Activated CD4-positive, alpha-beta T cell treated with anti-CD3 and anti-CD28 coated beads for 36 hours (primary cell): ENCODE measurements at regions not wholly inside any gene's neighbourhood (a gene's known extent, or its start where the extent isn't known, plus 50 kb on each side); places are given as distances from the start of the nearest gene placed in this dataset.

ENCODE experiments used
- ATAC-seq: fragments of 200-7000 bp; cut with Tn5 transposase; one replicate; pipeline ENCODE4 v1.10.0; 2021; ENCODE audit warnings: mild to moderate bottlenecking, moderate library complexity
- CTCF ChIA-PET: fragments of 350-600 bp; sonication (Branson Sonifier 250); formaldehyde crosslinking; loops from one replicate; lab custom pipeline; 2021; ENCODE audit warnings: antibody characterized with exemption; lab: Charles Lee
- POLR2A ChIA-PET: fragments of 350-600 bp; sonication (Branson Sonifier 250); formaldehyde crosslinking; loops from one replicate; lab custom pipeline; 2021; ENCODE audit warnings: antibody characterized with exemption, inconsistent platforms; lab: Charles Lee
- DNase-seq: peaks from one replicate; pipeline ENCODE4 v3.0.0-alpha.2; 2020
- H3K27ac Mint-ChIP-seq: one replicate; pipeline ENCODE4 v1.8.0; 2021; ENCODE audit warnings: mixed read lengths
- H3K27me3 Mint-ChIP-seq: one replicate; pipeline ENCODE4 v1.8.0; 2021; ENCODE audit warnings: mixed read lengths
- H3K36me3 Mint-ChIP-seq: one replicate; pipeline ENCODE4 v1.8.0; 2021; ENCODE audit warnings: low read depth, mixed read lengths
- H3K4me1 Mint-ChIP-seq: one replicate; pipeline ENCODE4 v1.8.0; 2021; ENCODE audit warnings: mixed read lengths
- H3K4me3 Mint-ChIP-seq: one replicate; pipeline ENCODE4 v1.8.0; 2021; ENCODE audit warnings: mild to moderate bottlenecking, moderate library complexity, mixed read lengths
- H3K9me3 Mint-ChIP-seq: one replicate; pipeline ENCODE4 v1.8.0; 2021; ENCODE audit warnings: low read depth, mixed read lengths
- intact Hi-C, 2 experiments: fragments of 100-400 bp; cut with DNase I in 1 of 2; cut with micrococcal nuclease in 1 of 2; formaldehyde crosslinking; loops; one replicate each; pipeline versions ENCODE4 v1.14.2 to v1.15.1; 2022 to 2024; cut with DNase I, micrococcal nuclease

DNA sequence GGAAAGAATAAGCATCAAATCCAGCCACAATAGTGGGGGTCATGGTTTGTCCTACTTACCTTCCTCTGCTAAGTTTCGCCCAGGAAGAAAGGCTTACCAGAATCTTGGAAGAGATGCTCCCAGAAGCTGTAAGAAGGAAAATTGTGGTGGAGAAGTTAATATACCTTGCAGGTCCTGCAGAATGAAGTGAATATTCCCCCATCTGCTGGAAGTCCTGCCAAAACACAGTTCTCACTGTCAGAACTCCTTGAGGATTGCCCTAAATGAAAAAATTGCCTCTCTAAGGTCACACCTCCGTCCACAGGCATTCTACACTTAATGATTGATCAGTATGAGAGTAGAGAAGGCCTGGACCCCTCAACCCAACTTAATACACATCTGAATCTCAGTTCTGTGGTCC, 78.4 kb upstream of the RGS21 start:
- Mint-ChIP-seq H3K27ac (no peak overlapping the region), H3K27me3 (no peaks in the 10 kb centered on the region), H3K4me3 (no peak overlapping the region), H3K4me1 (no peaks in the 10 kb centered on the region), H3K9me3 (peaks cover 3% of the 10 kb centered on the region), H3K36me3 (no peaks in the 10 kb centered on the region)
- no peak for ATAC-seq
- intact Hi-C loops, result no loop called here
- ChIA-PET CTCF (no interaction called here), POLR2A (no interaction called here)
- DNase-seq, result no peak

GRCh38 chr1:192243721-192244120, 73.1 kb upstream of the RGS21 start:
- DNase-seq (no peak), ATAC-seq (no peak)
- POLR2A ChIA-PET, result no interaction called here
- intact Hi-C loops, result no loop called here
- Mint-ChIP-seq H3K27me3 (no peaks in the 10 kb centered on the region), H3K36me3 (no peaks in the 10 kb centered on the region), H3K9me3 (peaks cover 12% of the 10 kb centered on the region), H3K27ac (no peak overlapping the region), H3K4me3 (no peak overlapping the region), H3K4me1 (no peaks in the 10 kb centered on the region)
- CTCF ChIA-PET, result no interaction called here

DNA sequence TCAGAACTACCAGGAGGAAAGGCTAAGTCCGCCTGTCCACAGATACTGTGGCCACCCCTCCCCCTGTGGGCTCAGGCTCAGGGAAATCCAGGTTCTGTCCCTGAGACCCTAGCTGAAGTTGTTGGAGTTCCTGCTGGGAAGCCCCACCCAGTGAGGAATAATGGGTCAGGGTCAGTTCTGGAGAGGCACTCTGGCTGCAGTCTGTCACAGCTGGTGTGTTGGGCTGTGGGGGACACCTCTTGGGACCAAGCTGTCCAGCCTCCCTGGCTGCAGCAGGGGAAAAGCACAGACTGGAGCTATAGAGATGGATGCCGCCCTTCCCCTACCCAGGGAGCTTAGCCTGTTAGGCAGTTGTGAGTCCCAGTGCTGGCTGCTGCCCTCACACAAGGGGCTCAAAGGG, 65.1 kb upstream of the RGS21 start:
- Mint-ChIP-seq H3K4me3 (no peak overlapping the region), H3K9me3 (peaks cover 9% of the 10 kb centered on the region), H3K4me1 (no peaks in the 10 kb centered on the region), H3K27ac (no peak overlapping the region), H3K36me3 (no peaks in the 10 kb centered on the region), H3K27me3 (no peaks in the 10 kb centered on the region)
- ATAC-seq, result no peak
- POLR2A ChIA-PET, result no interaction called here
- intact Hi-C loops, result no loop called here
- CTCF ChIA-PET, result no interaction called here
- DNase-seq, result no peak

DNA sequence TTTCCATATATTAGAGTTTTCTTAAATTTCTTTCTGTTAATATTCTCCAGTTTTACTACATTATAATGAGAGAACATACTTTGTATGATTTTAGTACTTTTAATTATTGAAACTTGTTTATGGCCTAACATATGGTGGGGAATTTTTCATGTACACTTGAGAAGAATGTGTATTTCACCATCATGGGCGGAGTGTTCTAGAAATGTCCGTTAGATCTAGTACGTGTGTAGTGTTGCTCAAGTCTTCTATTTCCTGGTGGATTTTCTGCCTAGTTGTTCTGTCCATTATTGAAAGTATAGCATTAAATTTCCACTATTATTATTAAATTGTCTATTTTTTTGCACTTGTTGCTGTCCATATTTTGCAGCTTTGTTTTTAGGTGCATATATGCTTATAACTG, 64.0 kb upstream of the RGS21 start:
- CTCF ChIA-PET, result no interaction called here
- Mint-ChIP-seq H3K27ac (no peak overlapping the region), H3K27me3 (no peaks in the 10 kb centered on the region), H3K9me3 (peaks cover 9% of the 10 kb centered on the region), H3K4me3 (no peak overlapping the region), H3K4me1 (no peaks in the 10 kb centered on the region), H3K36me3 (no peaks in the 10 kb centered on the region)
- intact Hi-C loops, result no loop called here
- no peak for ATAC-seq
- POLR2A ChIA-PET, result no interaction called here
- DNase-seq, result no peak

GRCh38 chr1:192256674-192257334, 60.0 kb upstream of the RGS21 start:
- H3K4me3 Mint-ChIP-seq, result no peak overlapping the region
- ChIA-PET POLR2A (no interaction called here), CTCF (no interaction called here)
- H3K4me1 Mint-ChIP-seq, result no peaks in the 10 kb centered on the region
- DNase-seq (no peak), ATAC-seq (no peak)
- H3K27me3 Mint-ChIP-seq, result no peaks in the 10 kb centered on the region
- intact Hi-C loops, result no loop called here
- no peaks in the 10 kb centered on the region for H3K36me3 Mint-ChIP-seq
- H3K27ac Mint-ChIP-seq, result no peak overlapping the region
- H3K9me3 Mint-ChIP-seq, result peaks cover 9% of the 10 kb centered on the region

GRCh38 chr1:192260076-192260475, 56.7 kb upstream of the RGS21 start:
- intact Hi-C loops, result no loop called here
- no peak overlapping the region for H3K27ac Mint-ChIP-seq
- ATAC-seq (no peak), DNase-seq (no peak)
- H3K36me3 Mint-ChIP-seq, result no peaks in the 10 kb centered on the region
- H3K4me1 Mint-ChIP-seq, result no peaks in the 10 kb centered on the region
- ChIA-PET POLR2A (no interaction called here), CTCF (no interaction called here)
- no peaks in the 10 kb centered on the region for H3K27me3 Mint-ChIP-seq
- H3K4me3 Mint-ChIP-seq, result no peak overlapping the region
- peaks cover 5% of the 10 kb centered on the region for H3K9me3 Mint-ChIP-seq

- Mint-ChIP-seq H3K36me3 (no peaks in the 10 kb centered on the region), H3K9me3 (no peaks in the 10 kb centered on the region), H3K27ac (no peak overlapping the region), H3K27me3 (no peaks in the 10 kb centered on the region), H3K4me3 (no peak overlapping the region), H3K4me1 (no peaks in the 10 kb centered on the region)
- no peak for DNase-seq
- intact Hi-C loops, result no loop called here
- ChIA-PET CTCF (no interaction called here), POLR2A (no interaction called here)
- ATAC-seq, result no peak
Measured at GRCh38 chr1:192261476-192261875, 55.3 kb upstream of the RGS21 start.

DNA sequence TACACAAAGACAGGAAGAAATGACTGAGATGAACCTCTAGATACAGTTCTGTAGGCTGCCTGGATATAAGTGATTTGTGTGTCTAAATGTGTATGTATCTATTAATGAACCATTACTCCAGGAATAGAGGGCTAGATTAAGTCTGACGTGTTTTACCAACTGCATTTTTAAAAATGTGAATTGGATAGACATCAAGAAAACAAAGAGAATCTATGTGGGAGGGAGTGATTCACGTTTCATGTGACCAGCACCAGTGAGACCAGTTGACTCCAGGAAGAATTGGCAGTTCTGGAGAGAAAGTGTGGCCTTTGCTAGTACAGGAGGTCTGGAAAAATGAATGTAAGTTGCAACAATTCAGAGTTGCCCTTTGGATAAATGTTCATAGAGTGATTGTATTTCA, 53.4 kb upstream of the RGS21 start:
- Mint-ChIP-seq H3K36me3 (no peaks in the 10 kb centered on the region), H3K9me3 (no peaks in the 10 kb centered on the region), H3K27me3 (no peaks in the 10 kb centered on the region), H3K4me1 (no peaks in the 10 kb centered on the region), H3K27ac (no peak overlapping the region), H3K4me3 (no peak overlapping the region)
- POLR2A ChIA-PET, result no interaction called here
- DNase-seq (no peak), ATAC-seq (no peak)
- intact Hi-C loops, result no loop called here
- CTCF ChIA-PET, result interaction anchor here (0.6 kb wide), 1 partner anchor 1186 kb away, joined by 3 read pairs; no protein-coding TSS in a partner anchor

- Mint-ChIP-seq H3K9me3 (no peaks in the 10 kb centered on the region), H3K27ac (no peak overlapping the region), H3K36me3 (no peaks in the 10 kb centered on the region), H3K4me1 (no peaks in the 10 kb centered on the region), H3K27me3 (no peaks in the 10 kb centered on the region), H3K4me3 (no peak overlapping the region)
- intact Hi-C loops, result no loop called here
- DNase-seq, result no peak
- no peak for ATAC-seq
- CTCF ChIA-PET, result interaction anchor here (0.7 kb wide), 1 partner anchor 53 kb away, joined by 4 read pairs; no protein-coding TSS in a partner anchor
- POLR2A ChIA-PET, result interaction anchor here (0.6 kb wide), 1 partner anchor 764 kb away, joined by 3 read pairs; no protein-coding TSS in a partner anchor
Measured at GRCh38 chr1:192265516-192266173, 51.1 kb upstream of the RGS21 start.

- H3K27ac Mint-ChIP-seq, result no peak overlapping the region
- intact Hi-C loops, result no loop called here
- H3K4me1 Mint-ChIP-seq, result no peaks in the 10 kb centered on the region
- no peak for ATAC-seq
- ChIA-PET CTCF (no interaction called here), POLR2A (no interaction called here)
- no peaks in the 10 kb centered on the region for H3K9me3 Mint-ChIP-seq
- no peak overlapping the region for H3K4me3 Mint-ChIP-seq
- no peaks in the 10 kb centered on the region for H3K36me3 Mint-ChIP-seq
- H3K27me3 Mint-ChIP-seq, result no peaks in the 10 kb centered on the region
- no peak for DNase-seq
Measured at GRCh38 chr1:192266645-192267044, 50.1 kb upstream of the RGS21 start.
